ENCODE measurements at regions not wholly inside any gene's neighbourhood (a gene's known extent, or its start where the extent isn't known, plus 50 kb on each side); places are given as distances from the start of the nearest gene placed in this dataset.

- TF ChIP-seq EZH2phosphoT487 (IDR thresholded peaks at IDR 0.05; ENCODE audit: low read depth) (no peak), CTCF (IDR thresholded peaks at IDR 0.05; ENCODE audit: low read depth, low read length) (peak; percentile 11; the same call in 1 of the 2 replicates)
- no peaks in the 10 kb centered on the region; the same call in 1 of the 2 replicates for H3K9me3 ChIP-seq (ENCODE audit: insufficient read depth, low read length)
- H3K4me2 ChIP-seq (ENCODE audit: low read length): no peak overlapping the region
- no peak overlapping the region for H3K4me3 ChIP-seq (ENCODE audit: low read length)
- no peaks in the 10 kb centered on the region for H3K79me2 ChIP-seq (ENCODE audit: low read length)
- H4K20me1 ChIP-seq (ENCODE audit: insufficient read depth, low read length): peaks cover 5% of the 10 kb centered on the region; the same call in 1 of the 2 replicates
- peaks cover 38% of the 10 kb centered on the region for H3K27me3 ChIP-seq (ENCODE audit: low read depth, low read length)
- H3K4me1 ChIP-seq (ENCODE audit: low read length): peaks cover 7% of the 10 kb centered on the region
- peaks cover 5% of the 10 kb centered on the region for H3K36me3 ChIP-seq (replicated peaks; ENCODE audit: low read depth, low read length)
- no peak overlapping the region for H3K9ac ChIP-seq (ENCODE audit: low read length)
- H2AFZ ChIP-seq (ENCODE audit: low read depth, low read length): no peak overlapping the region
- H3K27ac ChIP-seq (ENCODE audit: low read length): no peak overlapping the region
These were observed 111.0 kb downstream of the BCL2L11 start for GRCh38 chr2:111231532-111232252.

GRCh38 chr2:111235192-111236015, 114.7 kb downstream of the BCL2L11 start:
- Histone ChIP-seq H2AFZ (ENCODE audit: low read depth, low read length) (no peak overlapping the region), H3K27ac (ENCODE audit: low read length) (no peak overlapping the region), H3K36me3 (replicated peaks; ENCODE audit: low read depth, low read length) (peaks cover 5% of the 10 kb centered on the region), H3K9me3 (ENCODE audit: insufficient read depth, low read length) (no peaks in the 10 kb centered on the region), H3K9ac (ENCODE audit: low read length) (no peak overlapping the region), H4K20me1 (ENCODE audit: insufficient read depth, low read length) (no peaks in the 10 kb centered on the region), H3K4me1 (ENCODE audit: low read length) (peaks cover 7% of the 10 kb centered on the region), H3K4me2 (ENCODE audit: low read length) (no peak overlapping the region), H3K27me3 (ENCODE audit: low read depth, low read length) (peaks cover 16% of the 10 kb centered on the region), H3K79me2 (ENCODE audit: low read length) (no peaks in the 10 kb centered on the region), H3K4me3 (ENCODE audit: low read length) (no peak overlapping the region)
- no peak for TF ChIP-seq CTCF (IDR thresholded peaks at IDR 0.05; ENCODE audit: low read depth, low read length)
- TF ChIP-seq EZH2phosphoT487 (IDR thresholded peaks at IDR 0.05; ENCODE audit: low read depth): no peak

- peaks cover 5% of the 10 kb centered on the region for H3K36me3 ChIP-seq (replicated peaks; ENCODE audit: low read depth, low read length)
- peaks cover 12% of the 10 kb centered on the region; the same call in 1 of the 2 replicates for H3K27me3 ChIP-seq (ENCODE audit: low read depth, low read length)
These were observed 115.3 kb downstream of the BCL2L11 start for GRCh38 chr2:111236025-111236424.

More at GRCh38 chr2:111236025-111236424, 115.3 kb downstream of the BCL2L11 start:
- no peaks in the 10 kb centered on the region for H3K79me2 ChIP-seq (ENCODE audit: low read length)
- H3K4me1 ChIP-seq (ENCODE audit: low read length): peaks cover 7% of the 10 kb centered on the region
- H3K27ac ChIP-seq (ENCODE audit: low read length): no peak overlapping the region
- TF ChIP-seq EZH2phosphoT487 (IDR thresholded peaks at IDR 0.05; ENCODE audit: low read depth) (no peak), CTCF (IDR thresholded peaks at IDR 0.05; ENCODE audit: low read depth, low read length) (no peak)
- H4K20me1 ChIP-seq (ENCODE audit: insufficient read depth, low read length): no peaks in the 10 kb centered on the region
- H3K9ac ChIP-seq (ENCODE audit: low read length): no peak overlapping the region
- H3K4me3 ChIP-seq (ENCODE audit: low read length): no peak overlapping the region
- H2AFZ ChIP-seq (ENCODE audit: low read depth, low read length): no peak overlapping the region
- no peaks in the 10 kb centered on the region for H3K9me3 ChIP-seq (ENCODE audit: insufficient read depth, low read length)
- H3K4me2 ChIP-seq (ENCODE audit: low read length): no peak overlapping the region

Data from OCI-LY3 (cell line).